ENCODE measurements at regions not wholly inside any gene's neighbourhood (a gene's known extent, or its start where the extent isn't known, plus 50 kb on each side); places are given as distances from the start of the nearest gene placed in this dataset.

- H2AFZ ChIP-seq (ENCODE audit: low read depth, low read length), result no peak overlapping the region
- no peaks in the 10 kb centered on the region for H3K79me2 ChIP-seq (ENCODE audit: insufficient read depth, low read length)
- H3K9me3 Mint-ChIP-seq (ENCODE audit: unreplicated experiment), result no peaks in the 10 kb centered on the region
- H3K36me3 Mint-ChIP-seq (ENCODE audit: low read depth, unreplicated experiment), result peaks cover 1% of the 10 kb centered on the region
- peak overlapping the region; percentile 1 for H3K27ac ChIP-seq (ENCODE audit: low read depth, low read length)
- no peak overlapping the region for H3K9ac ChIP-seq (ENCODE audit: low read length)
- peaks cover 27% of the 10 kb centered on the region for H3K4me1 ChIP-seq (ENCODE audit: insufficient read depth, low read length)
- no peaks in the 10 kb centered on the region for H3K9me3 ChIP-seq (ENCODE audit: insufficient read depth, low read depth, low read length)
- DNase-seq (ENCODE audit: low read depth) (peak; percentile 51), FAIRE-seq (no peak)
- no peak overlapping the region for H3K4me3 ChIP-seq (ENCODE audit: insufficient read depth, low read depth, low read length)
- H3K27me3 Mint-ChIP-seq (ENCODE audit: low read depth, unreplicated experiment), result no peaks in the 10 kb centered on the region
- TF ChIP-seq EZH2 (IDR thresholded peaks at IDR 0.05; ENCODE audit: insufficient read depth, low read length), result no peak
- TF ChIP-seq CTCF (IDR thresholded peaks at IDR 0.05; ENCODE audit: insufficient read depth, low read depth, low read length), result no peak
- H3K4me1 Mint-ChIP-seq (ENCODE audit: low read depth, unreplicated experiment), result peaks cover 32% of the 10 kb centered on the region
- H3K36me3 ChIP-seq (ENCODE audit: insufficient read depth, low read length), result no peaks in the 10 kb centered on the region
- H3K27me3 ChIP-seq (ENCODE audit: insufficient read depth, low read length), result no peaks in the 10 kb centered on the region
- no peaks in the 10 kb centered on the region for H4K20me1 ChIP-seq (ENCODE audit: insufficient read depth, low read length)
- H3K4me2 ChIP-seq (ENCODE audit: low read length), result peak overlapping the region; percentile 12
- H3K27ac Mint-ChIP-seq (ENCODE audit: unreplicated experiment), result peak overlapping the region; percentile 15
- H3K4me3 Mint-ChIP-seq (ENCODE audit: unreplicated experiment), result no peak overlapping the region
Measured at GRCh38 chr11:29280452-29280851, 736.4 kb downstream of the KCNA4 start.

GRCh38 chr11:29279716-29280115, 737.1 kb downstream of the KCNA4 start:
- Histone ChIP-seq H3K9me3 (ENCODE audit: insufficient read depth, low read depth, low read length) (no peaks in the 10 kb centered on the region), H3K4me3 (ENCODE audit: insufficient read depth, low read depth, low read length) (no peak overlapping the region)
- peaks cover 1% of the 10 kb centered on the region for H3K36me3 Mint-ChIP-seq (ENCODE audit: low read depth, unreplicated experiment)

More at GRCh38 chr11:29279716-29280115, 737.1 kb downstream of the KCNA4 start:
- Histone ChIP-seq H3K27ac (ENCODE audit: low read depth, low read length) (no peak overlapping the region), H3K9ac (ENCODE audit: low read length) (no peak overlapping the region), H3K27me3 (ENCODE audit: insufficient read depth, low read length) (no peaks in the 10 kb centered on the region), H3K4me1 (ENCODE audit: insufficient read depth, low read length) (peaks cover 27% of the 10 kb centered on the region), H3K36me3 (ENCODE audit: insufficient read depth, low read length) (no peaks in the 10 kb centered on the region), H3K79me2 (ENCODE audit: insufficient read depth, low read length) (no peaks in the 10 kb centered on the region), H4K20me1 (ENCODE audit: insufficient read depth, low read length) (no peaks in the 10 kb centered on the region), H3K4me2 (ENCODE audit: low read length) (no peak overlapping the region), H2AFZ (ENCODE audit: low read depth, low read length) (no peak overlapping the region)
- TF ChIP-seq CTCF (IDR thresholded peaks at IDR 0.05; ENCODE audit: insufficient read depth, low read depth, low read length) (no peak), EZH2 (IDR thresholded peaks at IDR 0.05; ENCODE audit: insufficient read depth, low read length) (no peak)
- no peak overlapping the region for H3K4me3 Mint-ChIP-seq (ENCODE audit: unreplicated experiment)
- DNase-seq (ENCODE audit: low read depth) (no peak), FAIRE-seq (no peak)
- H3K27me3 Mint-ChIP-seq (ENCODE audit: low read depth, unreplicated experiment), result no peaks in the 10 kb centered on the region
- no peak overlapping the region for H3K27ac Mint-ChIP-seq (ENCODE audit: unreplicated experiment)
- H3K9me3 Mint-ChIP-seq (ENCODE audit: unreplicated experiment), result no peaks in the 10 kb centered on the region
- peaks cover 32% of the 10 kb centered on the region for H3K4me1 Mint-ChIP-seq (ENCODE audit: low read depth, unreplicated experiment)
